ENCODE measurements at regions not wholly inside any gene's neighbourhood (a gene's known extent, or its start where the extent isn't known, plus 50 kb on each side); places are given as distances from the start of the nearest gene placed in this dataset.

DNA sequence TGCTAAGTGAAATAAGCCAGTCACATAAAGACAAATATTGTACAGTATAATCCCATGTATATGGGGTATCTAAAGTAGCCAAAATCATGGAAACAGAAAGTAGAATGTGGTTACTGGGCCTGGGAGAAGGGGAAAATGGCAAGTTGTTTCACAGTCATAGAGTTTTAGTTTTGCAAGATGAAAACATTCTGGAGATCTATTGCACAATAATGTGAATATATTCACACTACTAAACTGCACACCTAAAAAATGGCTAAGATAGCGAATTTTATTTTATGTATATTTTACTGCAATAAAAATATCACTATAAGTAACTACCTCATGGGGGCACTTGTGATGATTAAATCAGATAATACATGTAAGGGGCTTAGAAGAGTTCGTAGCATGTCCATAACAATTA, 72.0 kb upstream of the ARHGAP32 start:
- Histone ChIP-seq H3K4me3 (replicated peaks; ENCODE audit: low read depth, low read length) (no peak overlapping the region), H3K36me3 (ENCODE audit: control insufficient read depth, insufficient read depth, low read length) (no peaks in the 10 kb centered on the region), H3K27me3 (replicated peaks; ENCODE audit: control insufficient read depth, insufficient read depth, low read length) (no peaks in the 10 kb centered on the region)
- DNase-seq (ENCODE audit: extremely low read depth, insufficient read length), result no peak
- TF ChIP-seq, protein P1, sequence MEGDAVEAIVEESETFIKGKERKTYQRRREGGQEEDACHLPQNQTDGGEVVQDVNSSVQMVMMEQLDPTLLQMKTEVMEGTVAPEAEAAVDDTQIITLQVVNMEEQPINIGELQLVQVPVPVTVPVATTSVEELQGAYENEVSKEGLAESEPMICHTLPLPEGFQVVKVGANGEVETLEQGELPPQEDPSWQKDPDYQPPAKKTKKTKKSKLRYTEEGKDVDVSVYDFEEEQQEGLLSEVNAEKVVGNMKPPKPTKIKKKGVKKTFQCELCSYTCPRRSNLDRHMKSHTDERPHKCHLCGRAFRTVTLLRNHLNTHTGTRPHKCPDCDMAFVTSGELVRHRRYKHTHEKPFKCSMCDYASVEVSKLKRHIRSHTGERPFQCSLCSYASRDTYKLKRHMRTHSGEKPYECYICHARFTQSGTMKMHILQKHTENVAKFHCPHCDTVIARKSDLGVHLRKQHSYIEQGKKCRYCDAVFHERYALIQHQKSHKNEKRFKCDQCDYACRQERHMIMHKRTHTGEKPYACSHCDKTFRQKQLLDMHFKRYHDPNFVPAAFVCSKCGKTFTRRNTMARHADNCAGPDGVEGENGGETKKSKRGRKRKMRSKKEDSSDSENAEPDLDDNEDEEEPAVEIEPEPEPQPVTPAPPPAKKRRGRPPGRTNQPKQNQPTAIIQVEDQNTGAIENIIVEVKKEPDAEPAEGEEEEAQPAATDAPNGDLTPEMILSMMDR (IDR thresholded peaks at IDR 0.05; ENCODE audit: insufficient read depth, low read length, poor library complexity, severe bottlenecking), result no peak

DNA sequence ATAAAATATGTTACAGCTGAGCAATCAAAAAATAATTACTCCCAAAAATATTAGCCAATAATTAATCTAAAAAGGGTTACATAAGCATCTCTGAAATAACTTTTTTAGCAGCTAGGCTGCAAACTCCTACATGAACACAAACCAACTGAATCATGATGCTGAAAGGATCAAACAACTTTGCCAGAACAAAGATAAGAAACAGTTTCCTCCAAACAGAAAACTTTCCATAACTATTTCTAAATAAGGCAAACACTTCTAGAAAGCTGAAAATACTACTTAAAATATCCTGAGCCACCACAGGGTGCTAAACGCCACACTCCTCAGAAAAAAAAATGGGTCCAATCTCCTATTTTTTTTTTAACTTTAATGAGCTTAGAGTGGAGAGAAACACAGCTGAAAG, 68.6 kb upstream of the ARHGAP32 start:
- Histone ChIP-seq H3K27me3 (replicated peaks; ENCODE audit: control insufficient read depth, insufficient read depth, low read length) (no peaks in the 10 kb centered on the region), H3K36me3 (ENCODE audit: control insufficient read depth, insufficient read depth, low read length) (no peaks in the 10 kb centered on the region), H3K4me3 (replicated peaks; ENCODE audit: low read depth, low read length) (no peak overlapping the region)
- TF ChIP-seq, protein P1 (IDR thresholded peaks at IDR 0.05; ENCODE audit: insufficient read depth, low read length, poor library complexity, severe bottlenecking), result no peak
- DNase-seq (ENCODE audit: extremely low read depth, insufficient read length), result no peak

DNA sequence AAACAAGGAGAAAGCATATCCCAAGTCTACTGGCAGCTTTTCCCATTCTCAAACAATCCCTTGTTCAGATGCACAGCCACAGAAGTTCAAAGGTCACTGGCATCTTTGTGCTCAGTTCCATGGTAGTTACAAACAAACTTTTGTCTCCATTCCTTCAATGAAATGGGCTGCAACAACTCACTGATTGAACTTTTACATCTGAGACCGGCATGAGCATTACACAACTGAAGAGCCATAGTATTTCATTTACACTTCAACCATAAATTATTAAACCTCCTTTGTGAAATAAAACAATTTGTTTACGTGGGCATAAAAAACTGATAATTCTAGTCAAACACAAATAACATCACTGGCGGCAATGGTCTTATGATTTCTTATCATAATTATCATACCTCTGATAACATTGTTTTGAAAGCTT, 67.8 kb upstream of the ARHGAP32 start:
- Histone ChIP-seq H3K27me3 (replicated peaks; ENCODE audit: control insufficient read depth, insufficient read depth, low read length) (no peaks in the 10 kb centered on the region), H3K36me3 (ENCODE audit: control insufficient read depth, insufficient read depth, low read length) (no peaks in the 10 kb centered on the region), H3K4me3 (replicated peaks; ENCODE audit: low read depth, low read length) (no peak overlapping the region)
- no peak for DNase-seq (ENCODE audit: extremely low read depth, insufficient read length)
- TF ChIP-seq, protein P1 (IDR thresholded peaks at IDR 0.05; ENCODE audit: insufficient read depth, low read length, poor library complexity, severe bottlenecking), result no peak

DNA sequence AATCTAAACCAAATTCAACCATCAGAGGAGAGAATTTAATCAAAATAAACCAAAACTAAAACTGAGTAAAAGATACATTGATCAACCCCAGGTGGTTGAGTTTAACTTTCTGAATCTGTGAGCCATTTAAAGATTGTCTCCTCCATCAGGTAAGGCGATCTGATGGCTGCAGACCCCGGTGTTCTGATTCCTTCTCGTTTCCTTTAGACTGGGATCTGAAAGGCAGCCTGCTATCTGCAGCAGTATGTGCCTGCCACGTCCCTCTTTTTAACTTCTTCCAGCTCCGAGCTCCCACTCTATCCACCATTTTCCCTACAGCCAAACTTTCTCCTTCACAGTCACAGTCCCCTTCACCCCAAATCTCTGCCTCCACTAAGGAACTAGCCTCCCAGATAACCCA, 66.1 kb upstream of the ARHGAP32 start:
- no peak for DNase-seq (ENCODE audit: extremely low read depth, insufficient read length)
- no peak overlapping the region for H3K4me3 ChIP-seq (replicated peaks; ENCODE audit: low read depth, low read length)
- no peaks in the 10 kb centered on the region for H3K27me3 ChIP-seq (replicated peaks; ENCODE audit: control insufficient read depth, insufficient read depth, low read length)
- TF ChIP-seq, protein P1 (IDR thresholded peaks at IDR 0.05; ENCODE audit: insufficient read depth, low read length, poor library complexity, severe bottlenecking), result no peak
- H3K36me3 ChIP-seq (ENCODE audit: control insufficient read depth, insufficient read depth, low read length), result no peaks in the 10 kb centered on the region

DNA sequence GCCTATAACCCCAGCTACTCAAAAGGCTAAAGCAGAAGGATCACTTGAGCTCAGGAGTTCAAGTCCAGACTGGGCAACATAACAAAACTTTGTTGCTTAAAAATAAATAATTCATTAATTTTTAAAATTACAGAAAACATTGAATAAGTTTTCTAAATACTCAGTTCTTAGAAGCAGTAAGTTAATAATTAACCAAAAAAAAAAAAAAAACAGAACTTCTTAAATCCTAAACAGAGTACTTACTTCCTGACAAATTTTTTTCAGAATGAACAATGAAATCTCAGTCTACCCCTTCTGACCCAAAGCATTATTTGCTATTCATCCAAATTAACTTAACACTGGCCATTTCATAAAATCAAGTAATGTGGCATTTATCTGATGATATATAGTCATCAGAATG, 65.4 kb upstream of the ARHGAP32 start:
- H3K36me3 ChIP-seq (ENCODE audit: control insufficient read depth, insufficient read depth, low read length), result no peaks in the 10 kb centered on the region
- no peak for DNase-seq (ENCODE audit: extremely low read depth, insufficient read length)
- no peaks in the 10 kb centered on the region for H3K27me3 ChIP-seq (replicated peaks; ENCODE audit: control insufficient read depth, insufficient read depth, low read length)
- TF ChIP-seq, protein P1 (IDR thresholded peaks at IDR 0.05; ENCODE audit: insufficient read depth, low read length, poor library complexity, severe bottlenecking), result no peak
- H3K4me3 ChIP-seq (replicated peaks; ENCODE audit: low read depth, low read length), result no peak overlapping the region

DNA sequence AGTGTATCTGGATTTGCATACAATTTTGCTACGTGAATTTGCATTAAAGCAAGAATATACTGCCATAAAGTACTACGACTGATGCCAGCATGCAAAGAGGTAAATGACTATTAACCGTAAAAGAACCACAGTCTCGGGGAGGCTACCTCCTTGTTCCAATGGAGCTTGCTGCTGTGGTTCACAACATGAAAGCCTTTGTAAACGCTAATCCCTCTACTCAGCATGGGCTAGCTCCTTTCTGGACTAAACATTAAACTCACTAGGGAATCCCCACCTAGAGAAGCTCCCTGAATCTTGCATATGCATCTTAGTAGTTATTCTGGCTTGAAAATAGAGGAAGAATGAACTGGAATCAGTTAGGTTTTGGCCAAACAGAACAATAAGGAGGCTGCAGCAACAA, 60.5 kb upstream of the ARHGAP32 start:
- Histone ChIP-seq H3K4me3 (replicated peaks; ENCODE audit: low read depth, low read length) (no peak overlapping the region), H3K27me3 (replicated peaks; ENCODE audit: control insufficient read depth, insufficient read depth, low read length) (no peaks in the 10 kb centered on the region), H3K36me3 (ENCODE audit: control insufficient read depth, insufficient read depth, low read length) (no peaks in the 10 kb centered on the region)
- no peak for DNase-seq (ENCODE audit: extremely low read depth, insufficient read length)
- TF ChIP-seq, protein P1 (IDR thresholded peaks at IDR 0.05; ENCODE audit: insufficient read depth, low read length, poor library complexity, severe bottlenecking), result no peak
